ENCODE measurements at regions not wholly inside any gene's neighbourhood (a gene's known extent, or its start where the extent isn't known, plus 50 kb on each side); places are given as distances from the start of the nearest gene placed in this dataset.
"Not testable (repeated sequence)": the region's sequence is repeated elsewhere in the genome, so short reads cannot be mapped to it uniquely, and the experiment has no call there.

DNA sequence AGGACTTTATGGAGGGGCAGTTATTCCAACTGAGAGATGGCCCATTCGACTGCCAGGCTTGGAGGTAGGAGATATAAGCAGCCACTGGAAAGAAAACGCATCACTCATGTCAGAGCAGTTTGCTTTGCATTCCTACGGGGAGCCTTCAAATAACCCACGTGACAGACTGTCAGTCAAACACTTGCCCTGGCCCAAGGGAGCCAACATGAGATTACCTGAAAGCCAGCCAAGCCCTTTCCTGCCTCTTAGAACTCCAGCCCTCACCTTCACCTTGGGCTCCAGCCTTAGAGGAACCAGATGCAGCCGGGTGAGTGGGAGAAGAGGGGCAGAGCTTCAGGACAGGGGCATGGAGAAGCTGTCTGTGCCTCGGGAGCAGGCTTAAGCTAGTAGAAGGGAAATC, 95.3 kb upstream of the CXCL13 start:
- DNase-seq (ENCODE audit: low read depth): no peak

DNA sequence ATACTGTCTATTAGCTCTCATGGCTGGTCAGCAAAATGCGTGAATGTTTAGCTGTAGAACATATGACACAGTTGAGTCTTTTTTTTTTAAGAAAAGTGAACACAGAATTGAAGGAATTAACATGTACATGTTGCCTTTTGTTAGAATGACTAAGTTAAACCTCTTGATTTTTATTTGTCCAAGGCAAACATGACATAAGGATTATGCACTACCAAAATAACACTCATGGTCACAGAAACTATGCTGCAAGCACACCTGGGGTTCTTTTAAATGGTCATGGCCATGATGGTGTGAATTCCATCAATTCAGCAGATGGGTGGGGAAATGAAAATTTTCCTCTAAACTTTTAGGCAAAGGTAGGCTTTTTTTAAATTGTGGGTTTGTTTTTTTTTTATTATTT, 80.1 kb upstream of the CXCL13 start:
- no peak for DNase-seq (ENCODE audit: low read depth)

DNA sequence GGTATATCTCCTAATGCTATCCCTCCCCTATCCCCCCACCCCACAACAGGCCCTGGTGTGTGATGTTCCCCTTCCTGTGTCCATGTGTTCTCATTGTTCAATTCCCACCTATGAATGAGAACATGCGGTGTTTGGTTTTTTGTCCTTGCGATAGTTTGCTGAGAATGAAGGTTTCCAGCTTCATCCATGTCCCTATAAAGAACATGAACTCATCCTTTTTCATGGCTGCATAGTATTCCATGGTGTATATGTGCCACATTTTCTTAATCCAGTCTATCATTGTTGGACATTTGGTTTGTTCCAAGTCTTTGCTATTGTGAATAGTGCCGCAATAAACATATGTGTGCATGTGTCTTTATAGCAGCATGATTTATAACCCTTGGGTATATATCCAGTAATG, 77.7 kb upstream of the CXCL13 start:
- DNase-seq (ENCODE audit: low read depth): not testable (repeated sequence)

DNA sequence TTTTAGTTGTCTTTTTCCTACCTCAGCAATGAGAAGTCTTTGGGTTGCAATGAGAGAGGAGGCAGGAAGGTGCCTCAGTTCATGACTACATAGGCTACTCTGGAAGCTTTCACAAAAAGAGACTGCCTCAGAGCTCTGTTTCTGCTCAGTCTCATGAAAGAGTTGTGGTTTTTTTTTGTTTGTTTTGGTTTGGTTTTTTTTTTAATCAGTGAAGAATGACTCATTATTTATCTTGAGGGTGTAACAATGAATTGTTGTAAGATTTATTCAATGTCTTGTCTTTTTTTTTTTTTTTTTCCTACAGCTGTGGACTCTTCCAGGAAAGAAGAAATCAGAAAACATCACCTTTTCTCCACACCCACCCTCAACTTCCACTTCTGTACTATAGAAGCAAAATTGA, 67.5 kb upstream of the CXCL13 start:
- DNase-seq (ENCODE audit: low read depth): peak; percentile 44

DNA sequence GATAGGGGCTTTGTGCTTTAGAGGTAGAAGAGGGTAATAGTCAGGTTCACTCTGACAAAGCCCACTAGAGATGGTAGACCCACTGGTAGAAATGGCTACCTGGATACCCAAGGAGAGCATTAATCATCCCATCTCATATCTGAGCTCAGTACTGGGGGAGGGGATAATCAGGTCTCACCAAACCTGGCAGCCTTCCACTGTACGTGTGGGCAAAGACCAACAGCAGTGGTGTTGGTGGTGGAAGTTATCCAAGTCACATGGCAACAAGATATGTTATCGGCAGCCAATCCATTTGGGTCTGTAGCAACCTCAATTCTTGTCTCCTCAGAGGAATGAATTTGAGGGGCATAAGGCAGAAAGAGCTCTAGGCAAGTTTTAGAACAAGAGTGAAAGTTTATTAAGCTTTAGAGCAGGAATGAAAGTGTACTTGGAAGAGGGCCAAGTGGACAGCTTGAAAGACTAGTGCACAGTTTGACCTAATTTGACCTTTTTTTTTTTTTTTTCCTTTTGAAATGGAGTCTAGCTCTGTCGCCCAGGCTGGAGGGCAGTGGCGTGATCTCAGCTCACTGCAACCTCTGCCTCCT, 67.0 kb upstream of the CXCL13 start:
- no peak for DNase-seq (ENCODE audit: low read depth)
